ENCODE measurements at regions not wholly inside any gene's neighbourhood (a gene's known extent, or its start where the extent isn't known, plus 50 kb on each side); places are given as distances from the start of the nearest gene placed in this dataset.

- TF ChIP-seq EZH2 (IDR thresholded peaks at IDR 0.05; ENCODE audit: low read depth) = no peak
- TF ChIP-seq, protein P1, sequence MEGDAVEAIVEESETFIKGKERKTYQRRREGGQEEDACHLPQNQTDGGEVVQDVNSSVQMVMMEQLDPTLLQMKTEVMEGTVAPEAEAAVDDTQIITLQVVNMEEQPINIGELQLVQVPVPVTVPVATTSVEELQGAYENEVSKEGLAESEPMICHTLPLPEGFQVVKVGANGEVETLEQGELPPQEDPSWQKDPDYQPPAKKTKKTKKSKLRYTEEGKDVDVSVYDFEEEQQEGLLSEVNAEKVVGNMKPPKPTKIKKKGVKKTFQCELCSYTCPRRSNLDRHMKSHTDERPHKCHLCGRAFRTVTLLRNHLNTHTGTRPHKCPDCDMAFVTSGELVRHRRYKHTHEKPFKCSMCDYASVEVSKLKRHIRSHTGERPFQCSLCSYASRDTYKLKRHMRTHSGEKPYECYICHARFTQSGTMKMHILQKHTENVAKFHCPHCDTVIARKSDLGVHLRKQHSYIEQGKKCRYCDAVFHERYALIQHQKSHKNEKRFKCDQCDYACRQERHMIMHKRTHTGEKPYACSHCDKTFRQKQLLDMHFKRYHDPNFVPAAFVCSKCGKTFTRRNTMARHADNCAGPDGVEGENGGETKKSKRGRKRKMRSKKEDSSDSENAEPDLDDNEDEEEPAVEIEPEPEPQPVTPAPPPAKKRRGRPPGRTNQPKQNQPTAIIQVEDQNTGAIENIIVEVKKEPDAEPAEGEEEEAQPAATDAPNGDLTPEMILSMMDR (conservative IDR thresholded peaks at IDR 0.05) = no peak
Observed at GRCh38 chr10:111278266-111278665, 201.4 kb downstream of the ADRA2A start.
